ENCODE measurements at regions not wholly inside any gene's neighbourhood (a gene's known extent, or its start where the extent isn't known, plus 50 kb on each side); places are given as distances from the start of the nearest gene placed in this dataset.

DNA sequence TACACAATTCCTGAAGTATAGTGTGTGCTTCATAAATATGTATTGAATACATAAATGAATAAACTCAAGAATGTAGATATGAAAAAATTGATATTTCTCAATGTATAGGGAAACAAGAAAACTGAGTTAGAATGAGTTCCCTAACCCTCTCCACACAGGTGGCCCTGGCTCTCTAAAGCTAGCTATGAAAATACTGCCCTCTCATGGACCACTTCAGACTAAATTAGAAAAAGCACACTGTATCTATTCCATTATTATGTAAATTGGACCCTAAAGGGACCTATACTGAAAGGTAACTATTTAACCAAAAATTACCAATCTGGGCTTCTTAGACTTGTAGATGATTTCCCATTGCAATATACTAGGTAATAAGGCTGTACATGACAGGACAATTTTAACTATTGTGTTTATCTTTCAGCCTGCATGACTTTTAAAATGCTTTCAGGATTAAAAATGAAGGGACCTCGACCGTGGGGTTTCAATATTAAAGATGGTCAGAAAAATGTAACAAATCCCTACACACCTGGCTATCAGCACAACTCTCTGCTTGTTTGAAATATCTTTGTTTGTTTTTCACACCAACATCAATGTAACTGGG lies 672.5 kb upstream of the KIF2B start:
- H3K9me3 ChIP-seq (ENCODE audit: control insufficient read depth, low read depth, low read length) = no peaks in the 10 kb centered on the region
- H3K79me2 ChIP-seq (ENCODE audit: control insufficient read depth, insufficient read depth, low read length) = no peaks in the 10 kb centered on the region
- H3K9ac ChIP-seq (ENCODE audit: control insufficient read depth, extremely low read depth, insufficient read depth, low read length) = no peak overlapping the region
- H3K27ac ChIP-seq (ENCODE audit: control insufficient read depth, insufficient read depth, low read length) = no peak overlapping the region
- H3K27me3 ChIP-seq (ENCODE audit: control insufficient read depth, extremely low read depth, insufficient read depth, low read length) = no peaks in the 10 kb centered on the region
- DNase-seq (ENCODE audit: low read depth, low spot score) (no peak), FAIRE-seq (no peak)
- H3K36me3 ChIP-seq (ENCODE audit: control insufficient read depth in 2 of 2, extremely low read depth in 1 of 2, insufficient read depth in 2 of 2, low read length in 2 of 2) = no peaks in the 10 kb centered on the region
- no peaks in the 10 kb centered on the region for H3K4me1 ChIP-seq (ENCODE audit: control insufficient read depth, extremely low read depth, insufficient read depth, low read length)
- no peaks in the 10 kb centered on the region for H3K9me1 ChIP-seq (ENCODE audit: control insufficient read depth, extremely low read depth, insufficient read depth, low read length)
- no peaks in the 10 kb centered on the region for H4K20me1 ChIP-seq (ENCODE audit: control insufficient read depth, extremely low read depth, insufficient read depth, low read length)
- no peak overlapping the region for H2AFZ ChIP-seq (ENCODE audit: control insufficient read depth, low read length)
- no peak overlapping the region for H3K4me2 ChIP-seq (ENCODE audit: control insufficient read depth, extremely low read depth, insufficient read depth, low read depth, low read length)
- dilution Hi-C loops (cut with MboI; ENCODE audit: extremely low pct_ligation_motif_present, low sequenced_read_pairs) = no loop called here
- no peak overlapping the region for H3K4me3 ChIP-seq (ENCODE audit: control insufficient read depth in 2 of 3, extremely low read depth in 1 of 3, insufficient read depth in 2 of 3, low read depth in 1 of 3, low read length in 3 of 3)
- TF ChIP-seq EZH2 (IDR thresholded peaks at IDR 0.05; ENCODE audit: low read length) = no peak
- TF ChIP-seq, protein P1, sequence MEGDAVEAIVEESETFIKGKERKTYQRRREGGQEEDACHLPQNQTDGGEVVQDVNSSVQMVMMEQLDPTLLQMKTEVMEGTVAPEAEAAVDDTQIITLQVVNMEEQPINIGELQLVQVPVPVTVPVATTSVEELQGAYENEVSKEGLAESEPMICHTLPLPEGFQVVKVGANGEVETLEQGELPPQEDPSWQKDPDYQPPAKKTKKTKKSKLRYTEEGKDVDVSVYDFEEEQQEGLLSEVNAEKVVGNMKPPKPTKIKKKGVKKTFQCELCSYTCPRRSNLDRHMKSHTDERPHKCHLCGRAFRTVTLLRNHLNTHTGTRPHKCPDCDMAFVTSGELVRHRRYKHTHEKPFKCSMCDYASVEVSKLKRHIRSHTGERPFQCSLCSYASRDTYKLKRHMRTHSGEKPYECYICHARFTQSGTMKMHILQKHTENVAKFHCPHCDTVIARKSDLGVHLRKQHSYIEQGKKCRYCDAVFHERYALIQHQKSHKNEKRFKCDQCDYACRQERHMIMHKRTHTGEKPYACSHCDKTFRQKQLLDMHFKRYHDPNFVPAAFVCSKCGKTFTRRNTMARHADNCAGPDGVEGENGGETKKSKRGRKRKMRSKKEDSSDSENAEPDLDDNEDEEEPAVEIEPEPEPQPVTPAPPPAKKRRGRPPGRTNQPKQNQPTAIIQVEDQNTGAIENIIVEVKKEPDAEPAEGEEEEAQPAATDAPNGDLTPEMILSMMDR (optimal IDR thresholded peaks at IDR 0.05 in 1 of 3, IDR thresholded peaks at IDR 0.05 in 1 of 3, conservative IDR thresholded peaks at IDR 0.05 in 1 of 3; ENCODE audit: extremely low read depth in 1 of 3, insufficient read depth in 2 of 3, low read length in 3 of 3) = peak in 2 of 3 experiments; percentile 12 to 25

DNA sequence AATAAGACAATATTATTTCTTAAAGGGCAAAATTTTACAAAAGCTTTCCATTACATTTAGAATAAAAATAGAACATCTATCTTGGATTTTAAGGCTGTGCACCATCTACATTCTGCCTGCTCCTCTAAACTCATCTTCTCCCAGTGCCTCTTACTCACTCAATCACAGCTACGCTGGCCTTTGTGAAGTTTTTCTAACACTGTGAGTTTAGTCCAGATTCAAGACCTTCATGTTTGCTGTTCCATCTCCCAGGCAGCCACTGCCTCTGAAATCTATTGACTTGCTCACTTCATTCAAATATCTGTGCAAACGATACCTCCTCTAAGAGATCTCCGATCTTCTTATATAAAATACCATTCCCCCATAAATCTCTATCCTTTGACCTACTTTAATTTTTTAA lies 673.4 kb upstream of the KIF2B start:
- Histone ChIP-seq H3K9me3 (ENCODE audit: control insufficient read depth, low read depth, low read length) (no peaks in the 10 kb centered on the region), H3K79me2 (ENCODE audit: control insufficient read depth, insufficient read depth, low read length) (no peaks in the 10 kb centered on the region), H3K4me3 (ENCODE audit: control insufficient read depth in 2 of 3, extremely low read depth in 1 of 3, insufficient read depth in 2 of 3, low read depth in 1 of 3, low read length in 3 of 3) (no peak overlapping the region), H3K36me3 (ENCODE audit: control insufficient read depth in 2 of 2, extremely low read depth in 1 of 2, insufficient read depth in 2 of 2, low read length in 2 of 2) (no peaks in the 10 kb centered on the region), H3K4me2 (ENCODE audit: control insufficient read depth, extremely low read depth, insufficient read depth, low read depth, low read length) (no peak overlapping the region), H3K4me1 (ENCODE audit: control insufficient read depth, extremely low read depth, insufficient read depth, low read length) (no peaks in the 10 kb centered on the region), H3K9ac (ENCODE audit: control insufficient read depth, extremely low read depth, insufficient read depth, low read length) (no peak overlapping the region), H4K20me1 (ENCODE audit: control insufficient read depth, extremely low read depth, insufficient read depth, low read length) (no peaks in the 10 kb centered on the region), H2AFZ (ENCODE audit: control insufficient read depth, low read length) (no peak overlapping the region), H3K27ac (ENCODE audit: control insufficient read depth, insufficient read depth, low read length) (no peak overlapping the region), H3K9me1 (ENCODE audit: control insufficient read depth, extremely low read depth, insufficient read depth, low read length) (no peaks in the 10 kb centered on the region), H3K27me3 (ENCODE audit: control insufficient read depth, extremely low read depth, insufficient read depth, low read length) (no peaks in the 10 kb centered on the region)
- FAIRE-seq (no peak), DNase-seq (ENCODE audit: low read depth, low spot score) (no peak)
- TF ChIP-seq, protein P1 (optimal IDR thresholded peaks at IDR 0.05 in 1 of 3, IDR thresholded peaks at IDR 0.05 in 1 of 3, conservative IDR thresholded peaks at IDR 0.05 in 1 of 3; ENCODE audit: extremely low read depth in 1 of 3, insufficient read depth in 2 of 3, low read length in 3 of 3) = no peak
- TF ChIP-seq EZH2 (IDR thresholded peaks at IDR 0.05; ENCODE audit: low read length) = no peak
- dilution Hi-C loops (cut with MboI; ENCODE audit: extremely low pct_ligation_motif_present, low sequenced_read_pairs) = no loop called here
